ENCODE measurements at regions not wholly inside any gene's neighbourhood (a gene's known extent, or its start where the extent isn't known, plus 50 kb on each side); places are given as distances from the start of the nearest gene placed in this dataset.

GRCh38 chr7:41415471-41416207 lies 287.3 kb downstream of the INHBA start:
- no peaks in the 10 kb centered on the region for H3K36me3 ChIP-seq
- intact Hi-C loops (cut with DNase I; ENCODE audit: low total_unique reads): no loop called here
- DNase-seq (ENCODE audit: low spot score in 2 of 2): no peak
- TF ChIP-seq POLR2A (IDR thresholded peaks at IDR 0.05) (no peak), POLR2AphosphoS5 (IDR thresholded peaks at IDR 0.05) (no peak)
- TF ChIP-seq, protein P1, sequence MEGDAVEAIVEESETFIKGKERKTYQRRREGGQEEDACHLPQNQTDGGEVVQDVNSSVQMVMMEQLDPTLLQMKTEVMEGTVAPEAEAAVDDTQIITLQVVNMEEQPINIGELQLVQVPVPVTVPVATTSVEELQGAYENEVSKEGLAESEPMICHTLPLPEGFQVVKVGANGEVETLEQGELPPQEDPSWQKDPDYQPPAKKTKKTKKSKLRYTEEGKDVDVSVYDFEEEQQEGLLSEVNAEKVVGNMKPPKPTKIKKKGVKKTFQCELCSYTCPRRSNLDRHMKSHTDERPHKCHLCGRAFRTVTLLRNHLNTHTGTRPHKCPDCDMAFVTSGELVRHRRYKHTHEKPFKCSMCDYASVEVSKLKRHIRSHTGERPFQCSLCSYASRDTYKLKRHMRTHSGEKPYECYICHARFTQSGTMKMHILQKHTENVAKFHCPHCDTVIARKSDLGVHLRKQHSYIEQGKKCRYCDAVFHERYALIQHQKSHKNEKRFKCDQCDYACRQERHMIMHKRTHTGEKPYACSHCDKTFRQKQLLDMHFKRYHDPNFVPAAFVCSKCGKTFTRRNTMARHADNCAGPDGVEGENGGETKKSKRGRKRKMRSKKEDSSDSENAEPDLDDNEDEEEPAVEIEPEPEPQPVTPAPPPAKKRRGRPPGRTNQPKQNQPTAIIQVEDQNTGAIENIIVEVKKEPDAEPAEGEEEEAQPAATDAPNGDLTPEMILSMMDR (IDR thresholded peaks at IDR 0.05): no peak
- no peaks in the 10 kb centered on the region for H3K9me3 ChIP-seq
- no peak overlapping the region for H3K27ac ChIP-seq
- H3K4me1 ChIP-seq: no peaks in the 10 kb centered on the region
- H3K27me3 ChIP-seq: no peaks in the 10 kb centered on the region
- H3K4me3 ChIP-seq: no peak overlapping the region

DNA sequence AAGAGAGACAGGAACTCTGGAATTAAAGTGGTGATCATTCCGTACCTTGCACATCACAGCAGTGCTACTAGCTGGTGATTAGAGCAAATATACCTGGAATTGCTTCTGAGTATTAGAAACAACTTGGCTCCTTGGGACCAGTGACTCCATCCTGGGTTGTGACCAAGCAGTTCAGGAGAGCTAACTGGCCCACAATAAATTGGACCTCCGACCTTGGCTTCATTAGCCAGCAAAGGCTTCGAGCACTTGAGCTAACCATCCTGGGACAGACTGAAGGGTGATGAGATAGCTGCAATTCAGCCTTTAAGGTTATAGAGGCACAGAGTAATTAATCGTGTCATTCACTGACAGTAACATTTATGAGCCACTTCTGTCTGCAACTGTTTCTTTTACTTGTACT lies 287.8 kb downstream of the INHBA start:
- intact Hi-C loops (cut with DNase I; ENCODE audit: low total_unique reads): no loop called here

GRCh38 chr7:41404375-41405074 lies 298.4 kb downstream of the INHBA start:
- Histone ChIP-seq H3K4me1 (no peaks in the 10 kb centered on the region), H3K27ac (no peak overlapping the region), H3K9me3 (no peaks in the 10 kb centered on the region), H3K4me3 (no peak overlapping the region), H3K27me3 (no peaks in the 10 kb centered on the region), H3K36me3 (no peaks in the 10 kb centered on the region)
- TF ChIP-seq, protein P1 (IDR thresholded peaks at IDR 0.05): no peak
- TF ChIP-seq POLR2AphosphoS5 (IDR thresholded peaks at IDR 0.05) (no peak), POLR2A (IDR thresholded peaks at IDR 0.05) (no peak)
- intact Hi-C loops (cut with DNase I; ENCODE audit: low total_unique reads): no loop called here
- DNase-seq (ENCODE audit: low spot score in 2 of 2): no peak

More for the DNA sequence above, 287.8 kb downstream of the INHBA start:
- TF ChIP-seq, protein P1 (IDR thresholded peaks at IDR 0.05): no peak
- TF ChIP-seq POLR2AphosphoS5 (IDR thresholded peaks at IDR 0.05) (no peak), POLR2A (IDR thresholded peaks at IDR 0.05) (no peak)
- H3K27ac ChIP-seq: no peak overlapping the region
- no peaks in the 10 kb centered on the region for H3K36me3 ChIP-seq
- H3K9me3 ChIP-seq: no peaks in the 10 kb centered on the region
- H3K27me3 ChIP-seq: no peaks in the 10 kb centered on the region
- no peak for DNase-seq (ENCODE audit: low spot score in 2 of 2)
- H3K4me1 ChIP-seq: no peaks in the 10 kb centered on the region
- H3K4me3 ChIP-seq: no peak overlapping the region

- no peak for DNase-seq (ENCODE audit: low spot score in 2 of 2)
- H3K27ac ChIP-seq: no peak overlapping the region
- no peaks in the 10 kb centered on the region for H3K4me1 ChIP-seq
- H3K27me3 ChIP-seq: no peaks in the 10 kb centered on the region
- H3K9me3 ChIP-seq: no peaks in the 10 kb centered on the region
- TF ChIP-seq POLR2A (IDR thresholded peaks at IDR 0.05) (no peak), POLR2AphosphoS5 (IDR thresholded peaks at IDR 0.05) (no peak)
- TF ChIP-seq, protein P1 (IDR thresholded peaks at IDR 0.05): no peak
- no peak overlapping the region for H3K4me3 ChIP-seq
- H3K36me3 ChIP-seq: no peaks in the 10 kb centered on the region
- intact Hi-C loops (cut with DNase I; ENCODE audit: low total_unique reads): no loop called here
Measured at GRCh38 chr7:41403291-41403690, 299.6 kb downstream of the INHBA start.

DNA sequence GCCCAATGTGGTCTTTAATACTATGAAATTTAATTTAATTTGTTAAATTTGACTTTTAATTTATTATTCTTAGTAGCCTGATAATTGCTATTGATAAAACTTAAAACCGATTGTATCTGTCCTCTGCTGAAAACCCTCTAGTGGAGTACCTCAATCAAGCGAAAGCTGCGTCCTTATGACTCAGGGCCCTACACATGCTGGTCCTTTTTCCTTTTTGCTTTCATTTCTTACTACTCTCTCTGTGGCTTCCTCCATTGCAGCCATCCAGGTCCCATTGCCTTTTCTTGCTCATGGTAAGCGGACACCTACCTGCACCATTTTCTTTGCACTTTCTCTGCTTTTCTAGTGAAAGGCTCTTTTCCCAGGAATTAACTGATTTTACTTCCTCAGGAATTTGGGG lies 301.1 kb downstream of the INHBA start:
- TF ChIP-seq POLR2AphosphoS5 (IDR thresholded peaks at IDR 0.05): no peak
- no peak for TF ChIP-seq POLR2A (IDR thresholded peaks at IDR 0.05)
- TF ChIP-seq, protein P1 (IDR thresholded peaks at IDR 0.05): no peak
- intact Hi-C loops (cut with DNase I; ENCODE audit: low total_unique reads): no loop called here

More for the DNA sequence above, 301.1 kb downstream of the INHBA start:
- no peaks in the 10 kb centered on the region for H3K27me3 ChIP-seq
- no peaks in the 10 kb centered on the region for H3K9me3 ChIP-seq
- DNase-seq (ENCODE audit: low spot score in 2 of 2): no peak
- no peak overlapping the region for H3K27ac ChIP-seq
- no peaks in the 10 kb centered on the region for H3K4me1 ChIP-seq
- no peaks in the 10 kb centered on the region for H3K36me3 ChIP-seq
- no peak overlapping the region for H3K4me3 ChIP-seq

All from breast epithelium (tissue), 4 donors.